Gastroesophageal sphincter (tissue), 3 donors: ENCODE measurements at regions not wholly inside any gene's neighbourhood (a gene's known extent, or its start where the extent isn't known, plus 50 kb on each side); places are given as distances from the start of the nearest gene placed in this dataset.

Source experiments
- CTCF ChIP-seq, 4 experiments: fragments of 200-600 bp in 2 of 4; fragments of 450-650 bp in 2 of 4; sonication (generic) in 1 of 4; IDR thresholded peaks; one replicate each; pipeline ENCODE4 v1.5.1; 2017 to 2019; ENCODE audit warnings: antibody characterized with exemption in 4 of 4, mild to moderate bottlenecking in 2 of 4, moderate library complexity in 2 of 4
- POLR2A ChIP-seq, 2 donors: fragments of 450-650 bp; IDR thresholded peaks; one replicate each; pipeline ENCODE4 v1.6.1; 2017; ENCODE audit warnings: antibody characterized with exemption in 2 of 2, mild to moderate bottlenecking in 2 of 2, moderate library complexity in 1 of 2
- POLR2AphosphoS5 ChIP-seq: sonication (generic); formaldehyde crosslinking; IDR thresholded peaks from one replicate; pipeline ENCODE4 v1.6.1; 2017; ENCODE audit warnings: antibody characterized with exemption

GRCh38 chr10:109743574-109743973 is 179.7 kb downstream of the XPNPEP1 start:
- TF ChIP-seq CTCF (IDR thresholded peaks at IDR 0.05) (no peak), POLR2AphosphoS5 (no peak), POLR2A (IDR thresholded peaks at IDR 0.05) (no peak)
